Stimulated activated naive CD8-positive, alpha-beta T cell treated with anti-CD3 and anti-CD28 coated beads, Interleukin-15, amount 100 ng/mL, for 72 hours (primary cell): ENCODE measurements at regions not wholly inside any gene's neighbourhood (a gene's known extent, or its start where the extent isn't known, plus 50 kb on each side); places are given as distances from the start of the nearest gene placed in this dataset.

Experiments used
- ATAC-seq: fragments of 150-1000 bp; cut with Tn5 transposase; 2 replicates; pipeline ENCODE4 v1.10.0; 2021; ENCODE audit warnings: mild to moderate bottlenecking, moderate library complexity
- DNase-seq, 2 donors: peaks; one replicate each; pipeline ENCODE4 v3.0.0; 2021 to 2022
- H3K27ac Mint-ChIP-seq, 2 donors: one replicate each; pipeline ENCODE4 v1.8.0; 2022; ENCODE audit warnings: mild to moderate bottlenecking in 2 of 2, mixed read lengths in 2 of 2, moderate library complexity in 2 of 2
- H3K27me3 Mint-ChIP-seq: one replicate; pipeline ENCODE4 v1.8.0; 2022; ENCODE audit warnings: mixed read lengths
- H3K4me1 Mint-ChIP-seq: one replicate; pipeline ENCODE4 v1.8.0; 2022; ENCODE audit warnings: mild to moderate bottlenecking, mixed read lengths
- H3K4me3 Mint-ChIP-seq, 2 donors: one replicate each; pipeline ENCODE4 v1.8.0; 2022; ENCODE audit warnings: mild to moderate bottlenecking in 2 of 2, mixed read lengths in 2 of 2, moderate library complexity in 1 of 2
- H3K9me3 Mint-ChIP-seq, 2 donors: one replicate each; pipeline ENCODE4 v1.8.0; 2022; ENCODE audit warnings: mixed read lengths in 2 of 2

DNA sequence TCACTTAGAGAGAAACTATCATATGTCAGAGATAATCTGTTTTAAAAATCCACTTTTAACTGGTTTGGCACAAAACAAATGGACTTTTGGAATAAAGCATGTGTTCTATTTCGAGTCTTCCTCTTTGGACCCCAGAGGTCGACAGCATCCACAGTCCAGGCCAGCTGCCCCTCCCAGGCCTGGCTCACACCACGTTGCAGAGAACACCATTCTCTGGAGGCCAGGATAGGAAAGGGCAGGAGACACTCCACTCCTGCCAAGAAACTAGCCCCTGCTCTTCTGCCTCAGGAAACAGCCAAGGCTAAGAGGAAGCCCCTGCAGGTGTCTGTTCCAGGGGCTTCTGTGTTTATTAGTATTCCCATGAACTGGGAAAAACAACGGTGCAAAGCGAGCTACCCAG lies 456.6 kb upstream of the ID2 start:
- Mint-ChIP-seq H3K27me3 (peaks cover 7% of the 10 kb centered on the region), H3K27ac (no peak overlapping the region), H3K4me3 (no peak overlapping the region), H3K9me3 (no peaks in the 10 kb centered on the region), H3K4me1 (peaks cover 10% of the 10 kb centered on the region)
- ATAC-seq: no peak
- DNase-seq: no peak

DNA sequence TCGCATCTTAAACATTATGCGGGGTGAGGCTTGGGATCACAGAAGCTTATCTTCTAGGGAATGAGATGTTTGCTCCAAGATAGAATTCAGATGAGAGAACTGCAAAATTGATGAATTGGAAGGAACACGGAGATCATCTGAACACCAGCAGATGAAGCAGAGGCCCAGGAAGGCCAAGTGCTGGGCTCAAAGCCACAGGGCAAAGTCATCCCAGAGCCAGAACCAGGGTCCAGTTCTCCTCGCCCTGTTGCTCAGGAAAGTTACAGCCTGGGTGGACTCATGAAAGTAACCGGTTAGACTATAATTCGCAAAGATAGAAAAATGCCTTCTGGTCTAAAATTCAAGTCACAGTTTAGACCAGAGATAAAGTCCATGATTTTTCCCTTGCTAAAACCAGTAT lies 456.1 kb upstream of the ID2 start:
- ATAC-seq (no peak), DNase-seq (no peak)
- Mint-ChIP-seq H3K27ac (no peak overlapping the region), H3K9me3 (no peaks in the 10 kb centered on the region), H3K4me3 (no peak overlapping the region), H3K27me3 (peaks cover 7% of the 10 kb centered on the region), H3K4me1 (peaks cover 10% of the 10 kb centered on the region)

DNA sequence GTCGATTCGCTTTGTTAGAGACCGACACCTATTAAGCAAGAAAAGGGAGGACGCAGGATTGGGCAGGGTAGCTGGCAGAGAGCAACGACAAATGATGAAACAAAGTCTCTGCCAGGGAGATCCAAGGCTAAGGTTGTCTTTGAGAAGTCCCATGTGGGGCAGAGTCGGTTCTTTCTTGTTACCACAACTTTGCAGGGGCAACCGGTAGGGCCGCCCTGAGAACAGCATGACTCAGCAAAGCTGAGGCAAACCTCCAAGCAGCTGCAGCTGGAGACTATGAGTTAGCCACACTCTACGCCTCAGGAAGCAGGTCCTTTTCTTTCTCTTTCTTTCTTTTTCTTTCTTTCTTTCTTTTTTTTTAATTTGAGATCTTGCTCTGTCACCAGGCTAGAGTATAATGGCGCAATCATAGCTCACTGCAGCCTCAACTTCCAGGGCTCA lies 452.3 kb upstream of the ID2 start:
- peaks cover 13% of the 10 kb centered on the region for H3K4me1 Mint-ChIP-seq
- peak overlapping the region; percentile 30 to 61 for H3K4me3 Mint-ChIP-seq
- peak; percentile 92 for ATAC-seq
- H3K27ac Mint-ChIP-seq: peak overlapping the region; percentile 19 to 48
- H3K27me3 Mint-ChIP-seq: peaks cover 13% of the 10 kb centered on the region
- DNase-seq: peak; percentile 17 to 57
- no peaks in the 10 kb centered on the region for H3K9me3 Mint-ChIP-seq

DNA sequence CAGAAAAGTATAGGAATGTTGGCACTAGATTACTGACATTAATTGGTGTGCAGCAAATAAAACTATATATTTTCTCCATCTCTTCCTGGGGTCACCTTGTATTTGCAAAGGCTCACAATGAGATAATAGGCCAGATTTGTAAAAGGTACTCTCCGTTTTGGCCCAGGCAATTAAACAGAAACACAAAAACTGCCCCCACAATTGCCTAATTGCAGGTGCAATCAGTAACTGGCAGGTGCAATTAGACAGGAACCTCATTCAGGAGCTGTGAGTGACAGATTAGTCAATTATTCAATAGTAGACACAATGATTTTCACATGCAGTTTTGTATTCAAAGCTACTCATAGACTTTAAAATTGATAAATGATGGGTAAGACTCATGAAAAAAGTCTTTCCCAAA lies 451.4 kb upstream of the ID2 start:
- H3K4me3 Mint-ChIP-seq: no peak overlapping the region
- H3K27me3 Mint-ChIP-seq: peaks cover 22% of the 10 kb centered on the region
- H3K27ac Mint-ChIP-seq: no peak overlapping the region
- H3K9me3 Mint-ChIP-seq: no peaks in the 10 kb centered on the region
- peaks cover 21% of the 10 kb centered on the region for H3K4me1 Mint-ChIP-seq
- DNase-seq (no peak), ATAC-seq (no peak)

DNA sequence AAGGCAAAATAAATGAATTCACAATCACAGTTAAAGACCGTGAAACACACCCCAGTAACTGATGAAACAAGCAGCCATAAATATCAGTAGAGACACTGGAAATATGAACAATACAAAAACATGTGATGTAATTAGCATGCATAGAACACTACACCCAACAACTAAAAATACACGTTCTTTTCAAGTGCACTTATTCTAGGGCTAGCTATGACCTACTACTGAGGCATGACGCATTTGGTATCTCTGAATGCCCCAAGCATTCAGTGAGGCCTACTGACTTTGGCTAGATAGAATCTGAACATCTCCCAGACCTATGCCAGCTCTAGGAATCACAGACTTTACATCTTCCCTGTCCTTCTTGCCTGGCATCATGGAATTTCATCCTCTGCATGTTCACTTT lies 450.0 kb upstream of the ID2 start:
- H3K4me3 Mint-ChIP-seq: no peak overlapping the region
- peaks cover 21% of the 10 kb centered on the region for H3K4me1 Mint-ChIP-seq
- ATAC-seq (no peak), DNase-seq (no peak)
- H3K27ac Mint-ChIP-seq: no peak overlapping the region
- H3K9me3 Mint-ChIP-seq: no peaks in the 10 kb centered on the region
- H3K27me3 Mint-ChIP-seq: peaks cover 36% of the 10 kb centered on the region

DNA sequence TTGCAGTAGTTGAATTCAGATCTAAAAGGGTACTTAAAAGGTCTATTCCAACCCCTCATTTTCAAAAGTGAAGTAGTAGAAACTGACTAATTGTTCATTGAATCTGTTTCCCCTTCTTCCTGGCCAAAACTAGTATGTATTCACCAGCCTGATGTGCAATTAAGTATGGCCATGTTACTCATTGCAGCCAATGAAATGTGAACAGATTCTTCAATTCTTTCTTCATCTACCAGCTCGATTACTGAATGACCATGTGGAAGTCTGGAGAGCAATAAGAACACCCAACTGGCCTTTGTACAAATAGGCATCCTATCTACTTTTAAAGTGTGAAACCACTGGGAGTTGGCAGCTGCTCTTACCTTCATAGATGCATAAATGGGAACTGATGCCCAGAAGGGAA lies 449.0 kb upstream of the ID2 start:
- Mint-ChIP-seq H3K4me3 (no peak overlapping the region), H3K9me3 (no peaks in the 10 kb centered on the region), H3K27ac (no peak overlapping the region), H3K27me3 (peaks cover 35% of the 10 kb centered on the region), H3K4me1 (peaks cover 21% of the 10 kb centered on the region)
- ATAC-seq (no peak), DNase-seq (no peak)

DNA sequence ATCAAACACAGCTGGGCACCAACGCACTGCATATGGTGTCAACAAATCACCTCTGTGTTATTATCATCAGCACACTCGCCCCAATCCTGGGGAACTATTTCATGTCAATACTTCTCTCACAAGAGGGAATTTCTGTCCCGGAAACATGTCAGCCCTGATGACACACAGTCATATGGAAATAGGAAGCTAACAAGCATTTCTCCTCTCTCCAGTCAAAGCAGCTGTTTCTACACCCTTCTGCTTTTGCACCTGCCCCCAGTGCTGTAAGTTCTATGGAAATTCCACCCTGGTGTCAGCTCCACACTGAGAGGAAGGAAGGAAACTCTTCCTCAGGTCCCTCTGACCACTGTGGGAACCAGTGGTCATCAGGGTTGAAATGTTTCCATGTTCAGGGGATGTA lies 447.6 kb upstream of the ID2 start:
- Mint-ChIP-seq H3K27ac (no peak overlapping the region), H3K9me3 (no peaks in the 10 kb centered on the region), H3K4me3 (no peak overlapping the region), H3K4me1 (peaks cover 26% of the 10 kb centered on the region), H3K27me3 (peaks cover 35% of the 10 kb centered on the region)
- ATAC-seq: no peak
- DNase-seq: no peak

DNA sequence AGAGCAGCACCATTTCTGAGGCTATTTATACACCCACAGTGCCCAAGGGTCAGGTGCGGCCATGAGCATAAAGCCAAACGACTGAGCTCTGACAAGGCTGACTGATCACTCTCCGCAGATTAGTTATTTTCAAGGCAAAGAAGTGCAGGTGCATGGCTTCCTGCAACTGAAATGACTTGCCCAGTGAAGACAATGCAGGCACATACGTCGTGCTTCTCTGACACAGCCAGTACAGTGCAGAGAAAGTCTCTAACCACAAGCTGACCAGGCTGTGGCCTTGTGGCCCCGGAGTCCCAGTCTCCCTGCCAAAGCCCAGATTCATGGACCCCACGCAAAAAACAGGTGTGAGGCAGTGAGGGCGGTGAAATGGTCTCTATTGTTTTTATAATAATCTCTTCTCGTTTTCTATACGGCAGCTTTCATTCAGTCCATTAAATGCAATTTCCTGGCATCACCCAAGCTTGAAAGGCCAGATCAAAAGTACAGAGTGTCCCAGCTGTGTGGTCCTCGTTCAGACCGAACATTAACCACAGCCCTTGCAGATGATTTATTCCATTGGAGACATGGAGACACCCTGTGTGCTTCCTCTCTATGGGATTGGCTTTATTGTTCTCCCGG lies 447.0 kb upstream of the ID2 start:
- ATAC-seq (no peak), DNase-seq (no peak)
- Mint-ChIP-seq H3K4me3 (no peak overlapping the region), H3K27ac (peak overlapping the region in 1 of 2 donors; percentile 80), H3K27me3 (peaks cover 35% of the 10 kb centered on the region), H3K4me1 (peaks cover 26% of the 10 kb centered on the region), H3K9me3 (no peaks in the 10 kb centered on the region)

DNA sequence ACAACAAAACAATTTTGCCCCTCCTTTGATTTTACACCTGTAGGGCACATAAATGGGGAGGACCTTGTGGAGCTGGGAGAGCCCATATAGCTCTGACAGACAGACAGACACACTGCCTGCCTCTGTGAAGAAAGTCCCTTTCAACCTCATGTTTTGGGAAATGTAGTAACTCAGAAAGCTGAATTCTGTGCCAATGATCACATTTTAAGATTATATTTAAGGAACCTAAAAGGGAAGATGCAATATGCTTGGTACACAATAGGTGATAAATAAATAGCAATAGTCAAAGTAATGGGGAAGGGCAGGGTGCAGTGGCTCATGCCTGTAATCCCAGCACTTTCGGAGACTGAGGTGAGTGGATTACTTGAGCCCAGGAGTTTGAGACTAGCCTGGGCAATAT lies 446.4 kb upstream of the ID2 start:
- H3K27ac Mint-ChIP-seq: no peak overlapping the region
- peaks cover 35% of the 10 kb centered on the region for H3K27me3 Mint-ChIP-seq
- peaks cover 30% of the 10 kb centered on the region for H3K4me1 Mint-ChIP-seq
- ATAC-seq (no peak), DNase-seq (no peak)
- H3K9me3 Mint-ChIP-seq: no peaks in the 10 kb centered on the region
- no peak overlapping the region for H3K4me3 Mint-ChIP-seq

DNA sequence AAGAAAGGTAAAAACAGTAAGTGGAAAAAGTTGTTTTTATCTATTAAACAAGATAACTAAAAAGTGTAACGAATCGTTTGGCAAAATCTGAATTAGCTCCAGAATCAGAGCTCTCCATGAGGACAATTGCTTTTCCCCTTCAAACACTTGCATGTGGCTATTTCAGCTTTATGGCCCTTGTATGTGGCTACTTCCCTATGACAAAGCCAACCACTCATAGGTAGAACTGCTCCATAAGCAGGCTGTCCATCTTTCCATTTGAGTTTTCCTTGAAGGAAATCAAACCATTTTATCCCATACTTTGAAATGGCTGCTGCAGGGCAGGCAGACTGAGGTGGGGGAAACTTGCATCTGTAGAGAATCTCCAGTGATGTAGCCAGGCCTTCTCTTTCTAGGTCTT lies 445.5 kb upstream of the ID2 start:
- ATAC-seq (no peak), DNase-seq (no peak)
- peaks cover 43% of the 10 kb centered on the region for H3K27me3 Mint-ChIP-seq
- no peak overlapping the region for H3K27ac Mint-ChIP-seq
- no peak overlapping the region for H3K4me3 Mint-ChIP-seq
- H3K4me1 Mint-ChIP-seq: peaks cover 40% of the 10 kb centered on the region
- H3K9me3 Mint-ChIP-seq: no peaks in the 10 kb centered on the region

DNA sequence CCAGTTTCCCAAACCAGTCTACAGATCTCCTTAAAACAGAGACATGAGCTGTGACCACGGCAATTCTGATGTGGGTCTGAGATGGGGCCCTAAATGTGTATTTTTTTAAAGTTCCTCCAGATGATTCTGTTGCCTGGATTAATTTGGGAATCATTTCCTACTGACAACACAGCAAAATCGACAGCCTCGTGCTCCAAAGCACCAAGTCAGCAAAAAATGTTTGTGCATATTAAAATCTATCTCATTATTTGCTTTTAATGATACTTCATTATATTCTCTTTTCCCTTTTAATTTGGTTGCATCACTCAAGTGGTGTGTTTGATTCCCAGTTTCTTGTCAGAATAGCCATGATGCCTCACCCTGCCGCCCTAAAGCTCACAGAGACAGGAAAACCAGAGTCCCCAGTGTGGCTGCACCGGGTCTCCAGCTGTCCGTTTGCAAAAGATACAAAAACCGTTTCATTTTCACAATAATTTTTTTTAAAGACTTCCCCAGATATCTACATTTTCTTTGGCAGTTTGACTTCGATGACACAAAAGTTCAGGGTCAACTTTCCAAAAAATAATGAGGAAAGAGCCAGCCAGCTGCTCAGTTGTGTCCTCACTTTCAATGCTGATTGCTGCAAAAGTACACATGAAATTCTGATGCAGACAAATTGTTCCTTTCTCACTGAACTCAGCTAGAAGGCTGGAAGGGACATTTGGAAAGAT lies 443.2 kb upstream of the ID2 start:
- peaks cover 0 to under 1% of the 10 kb centered on the region in 2 donors for H3K9me3 Mint-ChIP-seq
- H3K4me1 Mint-ChIP-seq: peaks cover 41% of the 10 kb centered on the region
- DNase-seq: no peak
- H3K27me3 Mint-ChIP-seq: peaks cover 47% of the 10 kb centered on the region
- no peak for ATAC-seq
- H3K4me3 Mint-ChIP-seq: peak overlapping the region in 1 of 2 donors; percentile 24
- H3K27ac Mint-ChIP-seq: no peak overlapping the region

DNA sequence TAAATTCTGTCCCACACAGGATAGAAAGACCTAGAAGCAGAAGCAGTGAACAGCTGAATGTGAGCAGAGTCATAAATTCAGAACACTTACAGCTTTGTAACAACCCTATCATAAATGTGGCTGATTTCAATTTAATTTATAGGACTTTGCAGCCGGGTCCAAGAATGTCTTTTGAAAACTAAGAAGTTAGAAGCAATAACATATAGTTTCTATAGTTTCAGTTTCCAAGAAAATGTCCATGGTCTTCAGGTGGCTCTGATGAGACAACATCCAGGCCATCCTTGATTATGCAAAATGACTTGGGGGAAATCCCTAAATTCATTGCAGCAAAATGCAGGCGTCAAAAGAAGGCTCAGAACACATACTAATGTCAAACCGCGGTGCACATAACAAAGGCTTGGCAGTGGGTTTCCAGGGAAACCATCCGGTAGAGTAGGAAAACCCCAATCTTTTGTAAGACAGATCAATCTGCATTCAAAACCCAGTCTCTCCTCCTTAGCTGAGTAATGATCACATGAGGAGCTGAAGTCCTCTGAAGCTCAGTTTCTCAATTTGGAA lies 442.2 kb upstream of the ID2 start:
- ATAC-seq (peak; percentile 96), DNase-seq (peak; percentile 34 to 74)
- Mint-ChIP-seq H3K4me3 (no peak overlapping the region), H3K27me3 (peaks cover 40% of the 10 kb centered on the region), H3K9me3 (peaks cover 7 to 9% of the 10 kb centered on the region in 2 donors), H3K27ac (peak overlapping the region; percentile 15 to 55), H3K4me1 (peaks cover 37% of the 10 kb centered on the region)

DNA sequence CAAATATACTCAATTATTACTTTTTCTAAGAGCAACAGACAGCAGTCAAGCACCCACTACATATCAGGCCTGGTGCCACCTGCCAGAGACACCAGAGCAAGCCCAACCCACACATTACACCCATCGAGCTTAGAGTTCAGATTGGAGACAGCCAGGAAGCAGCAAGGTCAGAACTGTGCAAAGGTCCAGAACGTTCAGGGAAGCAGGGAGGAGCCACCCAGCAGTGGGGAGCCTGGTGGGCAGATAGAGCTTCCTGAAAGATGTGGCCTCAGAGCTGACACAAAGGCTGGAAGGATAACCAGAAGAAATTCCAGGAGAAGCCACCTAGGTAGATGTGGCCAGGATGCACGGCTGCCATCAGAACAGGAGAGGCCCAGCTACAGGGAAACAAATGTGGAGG lies 440.5 kb upstream of the ID2 start:
- DNase-seq (no peak), ATAC-seq (no peak)
- Mint-ChIP-seq H3K9me3 (peaks cover 24 to 27% of the 10 kb centered on the region in 2 donors), H3K27ac (peak overlapping the region in 1 of 2 donors; percentile 72), H3K27me3 (peaks cover 23% of the 10 kb centered on the region), H3K4me1 (peaks cover 30% of the 10 kb centered on the region), H3K4me3 (no peak overlapping the region)

DNA sequence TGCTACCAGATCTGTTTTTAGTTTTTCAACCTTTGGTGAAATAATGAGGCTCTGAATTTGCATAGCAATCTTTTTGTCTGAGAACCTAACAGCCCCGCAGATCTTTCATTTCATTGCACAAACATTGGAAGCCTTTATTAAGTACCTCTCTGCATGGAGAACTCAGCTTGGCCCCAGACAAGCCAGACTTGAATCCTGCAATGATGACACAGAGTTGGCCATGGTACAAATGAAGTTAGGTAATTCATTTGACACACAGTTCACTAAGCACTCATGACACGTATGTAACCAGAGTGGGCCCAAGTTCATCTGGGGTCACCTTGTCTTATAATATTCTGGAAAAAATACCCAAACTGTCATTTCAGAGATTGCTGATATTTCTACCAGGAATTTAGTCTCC lies 439.1 kb upstream of the ID2 start:
- DNase-seq (no peak), ATAC-seq (no peak)
- no peak overlapping the region for H3K4me3 Mint-ChIP-seq
- H3K4me1 Mint-ChIP-seq: peaks cover 30% of the 10 kb centered on the region
- H3K27me3 Mint-ChIP-seq: peaks cover 12% of the 10 kb centered on the region
- H3K27ac Mint-ChIP-seq: no peak overlapping the region
- peaks cover 27 to 40% of the 10 kb centered on the region in 2 donors for H3K9me3 Mint-ChIP-seq

DNA sequence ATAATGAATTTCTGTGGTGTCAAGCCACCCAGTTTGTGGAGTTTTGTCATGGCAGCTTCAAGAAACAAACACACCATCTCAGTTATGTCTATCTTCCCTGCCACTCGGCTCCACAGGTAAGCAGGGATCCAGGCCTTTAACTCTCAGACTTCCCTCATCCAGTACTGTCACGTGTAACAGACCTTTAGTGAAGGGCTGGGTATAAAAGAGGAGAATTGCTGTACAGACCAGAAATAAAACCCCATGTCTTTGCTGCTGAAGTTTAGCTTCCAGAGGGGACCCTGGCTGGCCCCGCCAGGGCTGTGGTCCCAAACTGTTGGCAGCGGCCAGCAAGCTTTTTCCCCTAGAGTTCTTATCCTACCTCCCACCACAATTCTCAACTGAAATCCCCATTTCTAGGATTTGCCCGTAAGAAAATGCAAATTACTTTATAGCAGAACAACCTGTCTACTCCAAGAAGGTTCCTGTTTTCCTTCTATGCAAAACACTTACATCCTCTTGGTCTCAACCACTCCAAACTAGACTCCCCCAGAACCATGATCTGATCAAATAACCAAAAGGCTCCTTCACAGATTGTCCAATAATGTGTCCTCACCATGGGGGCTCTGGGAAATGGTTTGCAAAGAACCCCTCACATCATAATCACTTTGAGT lies 438.0 kb upstream of the ID2 start:
- H3K27me3 Mint-ChIP-seq: peaks cover 12% of the 10 kb centered on the region
- no peak overlapping the region for H3K4me3 Mint-ChIP-seq
- no peak for DNase-seq
- no peak for ATAC-seq
- no peak overlapping the region for H3K27ac Mint-ChIP-seq
- H3K9me3 Mint-ChIP-seq: peaks cover 27 to 40% of the 10 kb centered on the region in 2 donors
- H3K4me1 Mint-ChIP-seq: peaks cover 26% of the 10 kb centered on the region

DNA sequence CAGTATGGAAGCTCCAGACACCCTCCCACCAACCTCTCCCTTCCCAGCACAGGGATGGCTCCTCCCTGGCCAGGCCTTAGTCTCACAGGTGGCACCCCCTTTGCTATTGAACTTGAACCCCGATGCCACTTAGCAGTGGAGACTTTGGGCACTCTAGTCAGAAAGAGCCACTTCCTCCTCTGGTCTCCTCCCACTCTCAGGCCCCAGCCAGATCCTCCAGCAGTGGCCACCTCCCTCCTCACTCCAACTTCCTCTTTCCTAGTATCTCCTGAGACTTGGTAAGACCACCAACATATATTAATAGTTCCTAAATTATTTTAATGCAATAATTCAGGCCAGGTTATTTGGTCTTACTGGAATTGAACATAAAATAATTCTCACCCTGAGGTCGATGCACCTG lies 437.2 kb upstream of the ID2 start:
- no peak overlapping the region for H3K4me3 Mint-ChIP-seq
- peaks cover 18% of the 10 kb centered on the region for H3K4me1 Mint-ChIP-seq
- no peak for ATAC-seq
- H3K27ac Mint-ChIP-seq: no peak overlapping the region
- no peak for DNase-seq
- H3K27me3 Mint-ChIP-seq: peaks cover 12% of the 10 kb centered on the region
- H3K9me3 Mint-ChIP-seq: peaks cover 27 to 40% of the 10 kb centered on the region in 2 donors
